ENCODE measurements at regions not wholly inside any gene's neighbourhood (a gene's known extent, or its start where the extent isn't known, plus 50 kb on each side); places are given as distances from the start of the nearest gene placed in this dataset.

- TF ChIP-seq CTCF (IDR thresholded peaks at IDR 0.05) (no peak), POLR2A (IDR thresholded peaks at IDR 0.05) (no peak)
Observed at GRCh38 chr9:134233022-134233421, 68.7 kb upstream of the RNU6ATAC start.
